ENCODE measurements at regions not wholly inside any gene's neighbourhood (a gene's known extent, or its start where the extent isn't known, plus 50 kb on each side); places are given as distances from the start of the nearest gene placed in this dataset.

GRCh38 chr4:34964613-34965012 is 1279.7 kb downstream of the ARAP2 start:
- Histone ChIP-seq H4K20me1 (ENCODE audit: insufficient read depth) (no peaks in the 10 kb centered on the region; the same call in 1 of the 2 replicates), H3K27me3 (ENCODE audit: insufficient read depth, low read length) (no peaks in the 10 kb centered on the region), H3K4me3 (replicated peaks in 1 of 2; ENCODE audit: low read depth in 1 of 2, low read length in 2 of 2) (no peak overlapping the region), H3K9me2 (ENCODE audit: insufficient read depth) (no peaks in the 10 kb centered on the region), H3K4me1 (ENCODE audit: control insufficient read depth in 1 of 2, insufficient read depth in 2 of 2, low read length in 2 of 2) (no peaks in the 10 kb centered on the region), H3K4me2 (ENCODE audit: low read length) (no peak overlapping the region), H3K79me2 (ENCODE audit: insufficient read depth, low read length) (no peaks in the 10 kb centered on the region), H3K27ac (ENCODE audit: low read depth, low read length) (no peak overlapping the region), H3K36me3 (ENCODE audit: control insufficient read depth in 1 of 2, insufficient read depth in 2 of 2, low read length in 2 of 2) (no peaks in the 10 kb centered on the region), H3K9ac (ENCODE audit: low read length) (no peak overlapping the region), H2AFZ (ENCODE audit: low read depth, low read length, poor library complexity, severe bottlenecking) (peak overlapping the region; percentile 56), H3K9me3 (ENCODE audit: control insufficient read depth in 1 of 2, insufficient read depth in 1 of 2, low read depth in 1 of 2, low read length in 2 of 2) (no peaks in the 10 kb centered on the region)
- ChIA-PET CTCF (no interaction called here), POLR2A (interaction anchor here (1.5 kb wide), 1 partner anchor 9 kb away, joined by 3 read pairs; no protein-coding TSS in a partner anchor), RAD21 (ENCODE audit: low non-redundant PET in 1 of 2, low total read pairs in 2 of 2, uncharacterized antibody in 2 of 2, unreplicated experiment in 2 of 2) (no interaction called here)
- ATAC-seq (no peak), DNase-seq (ENCODE audit: low read depth, low spot score) (no peak)
- intact Hi-C loops (cut with micrococcal nuclease) = no loop called here
- TF ChIP-seq POLR2AphosphoS5 (IDR thresholded peaks at IDR 0.05; ENCODE audit: low read depth, low read length) (no peak), ZFX (IDR thresholded peaks at IDR 0.05) (no peak), JUND (IDR thresholded peaks at IDR 0.05) (no peak), ZBTB33 (IDR thresholded peaks at IDR 0.05; ENCODE audit: extremely low read depth, insufficient replicate concordance, low read length) (no peak), CTCF (IDR thresholded peaks at IDR 0.05 in 2 of 3, conservative IDR thresholded peaks at IDR 0.05 in 1 of 3; ENCODE audit: borderline replicate concordance in 1 of 3, insufficient read depth in 1 of 3, low read depth in 2 of 3, low read length in 2 of 3) (no peak), FOSL1 (IDR thresholded peaks at IDR 0.05; ENCODE audit: low read depth) (no peak), ZNF274 (IDR thresholded peaks at IDR 0.05; ENCODE audit: low read depth, low read length) (no peak), EGR1 (IDR thresholded peaks at IDR 0.05; ENCODE audit: low read depth) (no peak), EZH2phosphoT487 (IDR thresholded peaks at IDR 0.05; ENCODE audit: borderline replicate concordance) (no peak), SIN3A (IDR thresholded peaks at IDR 0.05; ENCODE audit: low read depth) (no peak), EZH2 (IDR thresholded peaks at IDR 0.05) (no peak)
- TF ChIP-seq, protein P1, sequence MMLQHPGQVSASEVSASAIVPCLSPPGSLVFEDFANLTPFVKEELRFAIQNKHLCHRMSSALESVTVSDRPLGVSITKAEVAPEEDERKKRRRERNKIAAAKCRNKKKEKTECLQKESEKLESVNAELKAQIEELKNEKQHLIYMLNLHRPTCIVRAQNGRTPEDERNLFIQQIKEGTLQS (IDR thresholded peaks at IDR 0.05) = no peak
- TF ChIP-seq, protein P2, sequence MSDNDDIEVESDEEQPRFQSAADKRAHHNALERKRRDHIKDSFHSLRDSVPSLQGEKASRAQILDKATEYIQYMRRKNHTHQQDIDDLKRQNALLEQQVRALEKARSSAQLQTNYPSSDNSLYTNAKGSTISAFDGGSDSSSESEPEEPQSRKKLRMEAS (IDR thresholded peaks at IDR 0.05) = no peak
- BruUV-seq (replicated peaks) = no TSS peak

Data from HCT116 (cell line).